ENCODE measurements at regions not wholly inside any gene's neighbourhood (a gene's known extent, or its start where the extent isn't known, plus 50 kb on each side); places are given as distances from the start of the nearest gene placed in this dataset.
"Not testable (repeated sequence)": the region's sequence is repeated elsewhere in the genome, so short reads cannot be mapped to it uniquely, and the experiment has no call there.

- no peak for DNase-seq (ENCODE audit: low read depth)
- no peak overlapping the region for H3K4me3 ChIP-seq (replicated peaks; ENCODE audit: low read depth, low read length)
- no peak for TF ChIP-seq CTCF (IDR thresholded peaks at IDR 0.05; ENCODE audit: low read length, missing control alignments)
Observed at GRCh38 chr12:84480803-84481202, 431.8 kb downstream of the SLC6A15 start.

- TF ChIP-seq CTCF (IDR thresholded peaks at IDR 0.05; ENCODE audit: low read length, missing control alignments), result no peak
- no peak overlapping the region for H3K4me3 ChIP-seq (replicated peaks; ENCODE audit: low read depth, low read length)
- no peak for DNase-seq (ENCODE audit: low read depth)
Observed at GRCh38 chr12:84470361-84470760, 442.2 kb downstream of the SLC6A15 start.

- no peak for DNase-seq (ENCODE audit: low read depth)
- H3K4me3 ChIP-seq (replicated peaks; ENCODE audit: low read depth, low read length), result no peak overlapping the region
- no peak for TF ChIP-seq CTCF (IDR thresholded peaks at IDR 0.05; ENCODE audit: low read length, missing control alignments)
Observed at GRCh38 chr12:84464616-84465015, 448.0 kb downstream of the SLC6A15 start.

- TF ChIP-seq CTCF (IDR thresholded peaks at IDR 0.05; ENCODE audit: low read length, missing control alignments), result no peak
- no peak for DNase-seq (ENCODE audit: low read depth)
- H3K4me3 ChIP-seq (replicated peaks; ENCODE audit: low read depth, low read length), result no peak overlapping the region
Observed at GRCh38 chr12:84463741-84464495, 448.7 kb downstream of the SLC6A15 start.

- DNase-seq (ENCODE audit: low read depth), result no peak
- no peak for TF ChIP-seq CTCF (IDR thresholded peaks at IDR 0.05; ENCODE audit: low read length, missing control alignments)
- H3K4me3 ChIP-seq (replicated peaks; ENCODE audit: low read depth, low read length), result no peak overlapping the region
Observed at GRCh38 chr12:84455598-84455997, 457.0 kb downstream of the SLC6A15 start.

GRCh38 chr12:84446478-84446877 lies 466.1 kb downstream of the SLC6A15 start:
- not testable (repeated sequence) for H3K4me3 ChIP-seq (replicated peaks; ENCODE audit: low read depth, low read length)

GRCh38 chr12:84436134-84436533 lies 476.5 kb downstream of the SLC6A15 start:
- TF ChIP-seq CTCF (IDR thresholded peaks at IDR 0.05; ENCODE audit: low read length, missing control alignments), result no peak
- no peak overlapping the region for H3K4me3 ChIP-seq (replicated peaks; ENCODE audit: low read depth, low read length)
- no peak for DNase-seq (ENCODE audit: low read depth)

More at GRCh38 chr12:84446478-84446877, 466.1 kb downstream of the SLC6A15 start:
- DNase-seq (ENCODE audit: low read depth), result not testable (repeated sequence)
